ENCODE measurements at regions not wholly inside any gene's neighbourhood (a gene's known extent, or its start where the extent isn't known, plus 50 kb on each side); places are given as distances from the start of the nearest gene placed in this dataset.
"Not testable (repeated sequence)": the region's sequence is repeated elsewhere in the genome, so short reads cannot be mapped to it uniquely, and the experiment has no call there.

DNA sequence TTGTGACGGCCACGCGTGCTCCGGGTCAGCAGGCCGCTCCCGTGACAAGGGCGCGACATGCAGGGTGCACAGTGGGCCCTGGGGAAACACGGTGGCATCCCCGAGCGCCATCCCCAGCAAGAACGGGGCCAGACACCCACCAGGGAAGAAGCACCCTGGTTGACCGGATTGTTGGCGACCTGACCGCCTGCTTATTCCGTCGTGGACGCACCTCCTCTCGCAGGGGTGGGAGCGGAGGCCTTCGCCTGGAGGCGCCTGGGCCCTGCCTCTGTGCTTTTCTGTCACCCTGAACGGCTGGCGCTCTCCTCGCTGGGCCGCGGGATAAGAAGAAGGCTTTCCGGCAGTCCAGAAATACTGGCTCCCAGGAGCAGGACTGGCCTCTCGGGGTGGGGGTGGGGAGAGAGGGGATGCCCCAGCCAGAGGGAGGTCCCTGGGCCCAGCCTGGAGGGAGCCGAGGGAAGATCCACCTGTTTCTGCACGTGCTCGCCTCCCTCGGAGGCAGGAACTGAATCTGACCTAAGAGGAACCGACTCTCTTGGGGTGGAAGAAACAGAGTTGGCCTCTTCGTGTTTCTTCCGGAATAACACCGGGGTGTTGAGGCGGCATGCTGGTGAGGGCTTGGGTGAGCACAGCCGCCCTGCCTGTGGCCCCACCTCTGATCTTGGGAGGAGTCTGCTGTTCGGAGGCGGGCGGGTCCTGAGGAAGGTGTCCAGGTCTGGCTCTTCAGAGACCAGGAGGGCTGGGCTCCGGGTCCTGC is 4394.2 kb upstream of the TPTE start:
- H3K4me3 ChIP-seq; intact Hi-C loops (cut with micrococcal nuclease; ENCODE audit: unreplicated experiment); CTCF ChIA-PET; H2AFZ ChIP-seq; H3K9me3 ChIP-seq (ENCODE audit: insufficient read depth, low read depth); H3K36me3 ChIP-seq (ENCODE audit: low read depth); H4K20me1 ChIP-seq (ENCODE audit: insufficient read depth); DNase-seq; H3K4me2 ChIP-seq; H3K4me1 ChIP-seq (replicated peaks; ENCODE audit: insufficient read depth); H3K9me2 ChIP-seq (ENCODE audit: insufficient read depth); H3F3A ChIP-seq (ENCODE audit: insufficient read depth, low read depth); BruUV-seq (replicated peaks); H3K27me3 ChIP-seq (ENCODE audit: insufficient read depth, low read depth); POLR2A ChIA-PET (ENCODE audit: unreplicated experiment); H3K79me2 ChIP-seq (ENCODE audit: low read depth); H3K27ac ChIP-seq: not testable (repeated sequence)

DNA sequence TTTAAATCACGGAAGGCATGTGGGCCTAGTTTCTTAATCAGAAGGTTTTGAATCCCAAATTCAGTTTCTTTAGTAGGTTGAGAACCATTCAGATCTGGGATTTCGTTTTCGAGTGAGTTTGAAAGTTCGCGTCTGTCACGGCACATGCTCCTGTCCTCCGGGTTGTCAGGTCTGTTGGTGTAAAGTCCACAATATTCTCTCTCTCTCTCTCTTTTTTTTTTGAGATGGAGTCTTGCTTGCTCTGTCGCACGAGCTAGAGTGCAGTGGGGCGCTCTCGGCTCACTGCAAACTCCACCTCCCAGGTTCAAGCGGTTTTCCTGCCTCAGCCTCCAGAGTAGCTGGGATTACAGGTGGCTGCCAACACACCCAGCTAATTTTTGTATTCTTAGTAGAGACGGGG is 4390.6 kb upstream of the TPTE start:
- H2AFZ ChIP-seq; H3F3A ChIP-seq (ENCODE audit: insufficient read depth, low read depth); CTCF ChIA-PET; H3K9me2 ChIP-seq (ENCODE audit: insufficient read depth); H3K36me3 ChIP-seq (ENCODE audit: low read depth); H3K27ac ChIP-seq; DNase-seq; BruUV-seq (replicated peaks); H3K9me3 ChIP-seq (ENCODE audit: insufficient read depth, low read depth); H3K4me1 ChIP-seq (replicated peaks; ENCODE audit: insufficient read depth); H3K4me3 ChIP-seq; H3K4me2 ChIP-seq; H3K27me3 ChIP-seq (ENCODE audit: insufficient read depth, low read depth); H3K79me2 ChIP-seq (ENCODE audit: low read depth); intact Hi-C loops (cut with micrococcal nuclease; ENCODE audit: unreplicated experiment); POLR2A ChIA-PET (ENCODE audit: unreplicated experiment); H4K20me1 ChIP-seq (ENCODE audit: insufficient read depth): not testable (repeated sequence)

DNA sequence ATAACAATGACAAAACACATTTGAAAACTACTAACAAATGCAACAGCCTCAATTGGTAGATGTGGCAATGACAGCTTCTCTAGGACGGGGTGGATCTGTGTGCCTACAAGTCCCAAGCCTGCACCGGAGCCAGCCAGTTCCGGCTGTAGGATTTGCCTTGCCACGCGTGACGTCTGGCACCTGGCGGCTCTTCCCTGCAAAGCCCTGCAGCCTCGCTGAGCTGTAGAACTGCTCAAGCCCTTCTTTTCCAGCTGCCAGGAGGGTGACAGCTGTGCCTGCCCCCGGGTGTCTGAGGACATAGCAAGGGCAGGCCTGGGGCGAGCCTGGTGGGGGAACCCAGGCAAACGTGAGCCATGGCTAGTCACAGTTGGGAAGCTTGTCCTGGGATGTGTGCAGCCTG is 4388.0 kb upstream of the TPTE start:
- H3K9me2 ChIP-seq (ENCODE audit: insufficient read depth); intact Hi-C loops (cut with micrococcal nuclease; ENCODE audit: unreplicated experiment); H3K27me3 ChIP-seq (ENCODE audit: insufficient read depth, low read depth); CTCF ChIA-PET; BruUV-seq (replicated peaks); DNase-seq; H2AFZ ChIP-seq; H3K79me2 ChIP-seq (ENCODE audit: low read depth); H3K9me3 ChIP-seq (ENCODE audit: insufficient read depth, low read depth); H3F3A ChIP-seq (ENCODE audit: insufficient read depth, low read depth); H3K4me3 ChIP-seq; H3K36me3 ChIP-seq (ENCODE audit: low read depth); POLR2A ChIA-PET (ENCODE audit: unreplicated experiment); H4K20me1 ChIP-seq (ENCODE audit: insufficient read depth); H3K27ac ChIP-seq; H3K4me2 ChIP-seq; H3K4me1 ChIP-seq (replicated peaks; ENCODE audit: insufficient read depth): not testable (repeated sequence)

DNA sequence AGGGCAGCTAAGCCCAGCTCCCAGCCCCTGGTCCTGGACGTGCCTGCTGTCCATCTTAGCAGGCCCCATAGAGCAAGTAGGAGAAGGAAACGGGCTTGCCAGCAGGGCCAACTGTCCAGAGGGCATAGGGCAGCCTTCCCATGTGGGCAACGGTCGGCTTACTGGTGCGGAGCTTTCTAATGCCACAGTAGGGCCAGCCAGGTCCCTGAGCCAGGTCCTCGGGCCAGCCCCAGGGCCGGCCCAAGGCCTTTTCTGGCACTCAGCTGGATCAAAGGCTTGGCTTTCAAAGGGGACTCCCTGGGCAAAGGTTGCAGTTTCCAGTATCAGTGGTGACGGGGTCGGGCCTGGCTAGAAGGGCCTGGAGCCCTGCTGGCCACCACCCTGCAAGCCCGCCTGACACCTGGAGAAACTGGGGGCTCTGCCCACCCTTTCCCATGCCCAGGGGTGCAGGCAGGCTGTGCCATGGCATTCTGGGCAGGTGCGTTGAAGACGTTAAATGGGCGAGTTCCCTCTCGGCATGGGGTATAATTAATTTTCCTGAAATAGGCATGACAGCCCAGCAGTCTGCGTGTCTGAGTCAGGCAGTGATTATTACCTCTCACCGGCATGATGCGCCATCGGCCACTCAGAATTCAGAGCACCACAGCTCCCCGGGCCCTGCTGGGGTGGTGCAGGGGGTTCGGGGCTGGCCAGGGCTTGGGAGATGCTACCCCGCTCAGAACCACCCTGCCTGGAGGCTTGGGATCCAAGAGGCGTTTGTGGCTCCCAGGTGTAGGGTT is 4387.3 kb upstream of the TPTE start:
- H3K27ac ChIP-seq; H3K4me1 ChIP-seq (replicated peaks; ENCODE audit: insufficient read depth); H3K36me3 ChIP-seq (ENCODE audit: low read depth); CTCF ChIA-PET; H3K79me2 ChIP-seq (ENCODE audit: low read depth); POLR2A ChIA-PET (ENCODE audit: unreplicated experiment); intact Hi-C loops (cut with micrococcal nuclease; ENCODE audit: unreplicated experiment); H3F3A ChIP-seq (ENCODE audit: insufficient read depth, low read depth); H3K4me2 ChIP-seq; H3K4me3 ChIP-seq; DNase-seq; H3K9me2 ChIP-seq (ENCODE audit: insufficient read depth); H3K27me3 ChIP-seq (ENCODE audit: insufficient read depth, low read depth); BruUV-seq (replicated peaks); H2AFZ ChIP-seq; H3K9me3 ChIP-seq (ENCODE audit: insufficient read depth, low read depth); H4K20me1 ChIP-seq (ENCODE audit: insufficient read depth): not testable (repeated sequence)

DNA sequence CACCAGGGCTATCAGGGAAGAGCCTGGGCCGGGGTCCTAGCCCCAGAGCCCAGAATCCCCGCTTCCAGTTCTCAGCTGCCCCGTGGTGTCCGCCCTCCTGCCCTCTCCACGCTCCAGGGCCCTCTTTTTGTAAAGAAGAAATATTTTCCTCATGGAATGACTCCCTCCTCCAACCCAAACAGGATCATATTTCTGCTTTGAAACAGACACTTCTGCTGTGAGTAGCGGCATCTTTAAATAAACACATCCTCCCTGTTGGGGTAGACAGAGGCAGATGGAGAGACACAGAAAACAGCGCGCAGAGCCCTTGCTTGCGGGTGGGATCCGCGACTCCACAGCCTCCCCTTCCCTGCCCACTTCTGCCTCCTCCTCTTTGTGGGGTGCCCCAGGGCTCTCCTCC is 4384.7 kb upstream of the TPTE start:
- H3K4me1 ChIP-seq (replicated peaks; ENCODE audit: insufficient read depth); H3K36me3 ChIP-seq (ENCODE audit: low read depth); H3K4me2 ChIP-seq; H3K27ac ChIP-seq; H4K20me1 ChIP-seq (ENCODE audit: insufficient read depth); H3K9me2 ChIP-seq (ENCODE audit: insufficient read depth); DNase-seq; H3F3A ChIP-seq (ENCODE audit: insufficient read depth, low read depth); H3K79me2 ChIP-seq (ENCODE audit: low read depth); CTCF ChIA-PET; POLR2A ChIA-PET (ENCODE audit: unreplicated experiment); H3K9me3 ChIP-seq (ENCODE audit: insufficient read depth, low read depth); H2AFZ ChIP-seq; intact Hi-C loops (cut with micrococcal nuclease; ENCODE audit: unreplicated experiment); H3K4me3 ChIP-seq; H3K27me3 ChIP-seq (ENCODE audit: insufficient read depth, low read depth); BruUV-seq (replicated peaks): not testable (repeated sequence)

DNA sequence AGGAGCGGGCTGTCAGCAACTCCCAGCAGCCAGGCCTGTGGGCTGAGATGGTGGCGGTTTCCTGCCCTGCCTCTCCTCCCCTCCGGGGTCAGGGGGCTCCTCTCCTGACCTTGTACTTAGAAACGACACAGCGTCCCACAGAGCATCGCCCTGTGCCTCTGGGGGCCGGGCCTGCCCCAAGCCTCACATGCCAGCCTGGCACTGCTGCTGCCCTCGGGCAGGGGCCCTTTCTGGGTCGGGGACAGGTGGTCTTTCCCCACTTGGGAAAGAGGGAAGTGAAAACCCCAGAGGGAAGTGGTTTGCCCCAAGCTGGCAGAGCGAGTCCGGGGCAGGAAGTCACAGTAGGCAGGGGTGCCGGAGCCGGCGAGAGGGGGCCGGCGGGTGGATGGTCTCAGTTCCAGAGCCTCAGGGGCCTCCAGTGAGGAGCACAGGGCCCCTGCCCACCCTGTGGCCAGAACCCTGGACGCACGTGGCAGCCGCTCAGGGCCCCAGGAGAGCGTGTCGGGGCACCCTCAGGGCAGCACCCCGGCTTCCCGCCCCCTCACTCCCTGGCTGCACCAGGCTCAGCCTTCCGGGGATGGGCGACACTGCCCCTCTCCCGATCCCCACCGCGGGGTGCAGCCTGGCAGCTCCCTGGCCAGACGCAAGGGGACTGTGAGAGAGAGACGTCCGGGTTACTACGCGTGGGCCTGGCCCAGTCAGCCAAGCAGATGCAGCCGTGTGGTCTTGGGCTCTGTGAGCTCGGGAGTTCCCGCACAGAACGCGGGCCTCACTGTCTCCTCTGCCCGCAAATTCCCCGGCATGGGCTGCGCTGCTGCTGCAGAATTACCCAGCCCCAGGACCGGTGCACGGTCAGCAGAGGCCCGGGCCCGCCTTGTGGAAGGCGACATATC is 4382.9 kb upstream of the TPTE start:
- POLR2A ChIA-PET (ENCODE audit: unreplicated experiment); BruUV-seq (replicated peaks): not testable (repeated sequence)

DNA sequence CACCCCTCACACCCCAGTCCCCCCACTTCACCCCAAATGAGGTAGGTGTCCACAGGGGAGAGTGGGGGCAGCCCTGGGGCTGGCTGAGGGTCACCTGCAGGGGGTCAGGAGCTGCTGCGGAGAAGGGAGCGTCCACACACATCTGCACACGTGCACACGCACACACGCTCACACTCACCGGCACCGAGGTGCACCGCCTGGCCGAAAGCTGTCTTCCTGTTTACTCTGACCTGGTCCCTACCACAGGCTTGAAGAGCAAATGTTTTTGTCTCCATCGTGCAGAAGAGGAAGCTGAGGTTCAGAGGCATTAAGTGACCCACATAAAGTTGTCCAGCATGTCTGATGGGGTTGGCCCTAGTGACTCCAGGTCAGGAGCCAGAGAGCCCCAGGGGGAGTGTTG is 4382.1 kb upstream of the TPTE start:
- CTCF ChIA-PET; POLR2A ChIA-PET (ENCODE audit: unreplicated experiment); H3K27me3 ChIP-seq (ENCODE audit: insufficient read depth, low read depth); H3K27ac ChIP-seq; H3K4me1 ChIP-seq (replicated peaks; ENCODE audit: insufficient read depth); H3K9me2 ChIP-seq (ENCODE audit: insufficient read depth); H3K4me2 ChIP-seq; H3F3A ChIP-seq (ENCODE audit: insufficient read depth, low read depth); H4K20me1 ChIP-seq (ENCODE audit: insufficient read depth); H3K4me3 ChIP-seq; H3K9me3 ChIP-seq (ENCODE audit: insufficient read depth, low read depth); H2AFZ ChIP-seq; intact Hi-C loops (cut with micrococcal nuclease; ENCODE audit: unreplicated experiment); DNase-seq; H3K79me2 ChIP-seq (ENCODE audit: low read depth); BruUV-seq (replicated peaks); H3K36me3 ChIP-seq (ENCODE audit: low read depth): not testable (repeated sequence)

More for the DNA sequence above, 4382.9 kb upstream of the TPTE start:
- H3K27me3 ChIP-seq (ENCODE audit: insufficient read depth, low read depth); H3K4me1 ChIP-seq (replicated peaks; ENCODE audit: insufficient read depth); H3K27ac ChIP-seq; H3K9me2 ChIP-seq (ENCODE audit: insufficient read depth); H3K4me2 ChIP-seq; H3K9me3 ChIP-seq (ENCODE audit: insufficient read depth, low read depth); H3K36me3 ChIP-seq (ENCODE audit: low read depth); CTCF ChIA-PET; H3F3A ChIP-seq (ENCODE audit: insufficient read depth, low read depth); H3K4me3 ChIP-seq; intact Hi-C loops (cut with micrococcal nuclease; ENCODE audit: unreplicated experiment); DNase-seq; H2AFZ ChIP-seq; H3K79me2 ChIP-seq (ENCODE audit: low read depth); H4K20me1 ChIP-seq (ENCODE audit: insufficient read depth): not testable (repeated sequence)

Data from PC-9 (cell line).